ENCODE measurements at regions not wholly inside any gene's neighbourhood (a gene's known extent, or its start where the extent isn't known, plus 50 kb on each side); places are given as distances from the start of the nearest gene placed in this dataset.

DNA sequence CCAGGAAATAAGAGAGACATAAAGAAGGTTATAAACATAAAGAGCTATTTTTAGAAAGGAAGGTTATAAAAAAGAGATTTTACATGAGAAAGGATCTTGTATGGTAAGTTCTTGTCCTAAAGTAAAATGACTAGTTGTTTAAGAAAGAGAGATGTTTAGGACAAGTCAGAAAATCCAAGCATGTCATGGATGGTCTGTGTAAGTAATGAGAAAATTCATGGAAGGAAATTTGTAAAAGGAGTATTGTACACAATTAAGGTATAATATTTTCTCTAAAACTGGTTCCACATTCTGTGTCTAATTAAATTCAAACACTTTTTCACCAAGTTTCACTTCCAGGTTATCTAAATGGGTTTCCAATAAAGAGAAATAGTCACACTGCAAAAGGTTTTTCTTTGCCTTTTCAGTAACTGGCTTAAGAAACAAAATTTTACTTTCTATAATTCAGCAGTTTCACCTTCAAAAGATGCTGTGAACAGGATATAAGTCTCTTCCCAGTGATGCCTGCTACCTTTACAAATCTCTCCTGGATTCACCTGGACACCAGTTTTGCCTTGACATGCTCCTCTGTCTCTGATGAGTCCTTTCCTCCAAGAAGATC is 455.7 kb downstream of the ZIC1 start:
- TF ChIP-seq SIN3A (IDR thresholded peaks at IDR 0.05; ENCODE audit: low read depth, low read length), result no peak
- TF ChIP-seq, protein P1, sequence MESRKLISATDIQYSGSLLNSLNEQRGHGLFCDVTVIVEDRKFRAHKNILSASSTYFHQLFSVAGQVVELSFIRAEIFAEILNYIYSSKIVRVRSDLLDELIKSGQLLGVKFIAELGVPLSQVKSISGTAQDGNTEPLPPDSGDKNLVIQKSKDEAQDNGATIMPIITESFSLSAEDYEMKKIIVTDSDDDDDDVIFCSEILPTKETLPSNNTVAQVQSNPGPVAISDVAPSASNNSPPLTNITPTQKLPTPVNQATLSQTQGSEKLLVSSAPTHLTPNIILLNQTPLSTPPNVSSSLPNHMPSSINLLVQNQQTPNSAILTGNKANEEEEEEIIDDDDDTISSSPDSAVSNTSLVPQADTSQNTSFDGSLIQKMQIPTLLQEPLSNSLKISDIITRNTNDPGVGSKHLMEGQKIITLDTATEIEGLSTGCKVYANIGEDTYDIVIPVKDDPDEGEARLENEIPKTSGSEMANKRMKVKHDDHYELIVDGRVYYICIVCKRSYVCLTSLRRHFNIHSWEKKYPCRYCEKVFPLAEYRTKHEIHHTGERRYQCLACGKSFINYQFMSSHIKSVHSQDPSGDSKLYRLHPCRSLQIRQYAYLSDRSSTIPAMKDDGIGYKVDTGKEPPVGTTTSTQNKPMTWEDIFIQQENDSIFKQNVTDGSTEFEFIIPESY (IDR thresholded peaks at IDR 0.05), result no peak
